ENCODE measurements at regions not wholly inside any gene's neighbourhood (a gene's known extent, or its start where the extent isn't known, plus 50 kb on each side); places are given as distances from the start of the nearest gene placed in this dataset.

DNA sequence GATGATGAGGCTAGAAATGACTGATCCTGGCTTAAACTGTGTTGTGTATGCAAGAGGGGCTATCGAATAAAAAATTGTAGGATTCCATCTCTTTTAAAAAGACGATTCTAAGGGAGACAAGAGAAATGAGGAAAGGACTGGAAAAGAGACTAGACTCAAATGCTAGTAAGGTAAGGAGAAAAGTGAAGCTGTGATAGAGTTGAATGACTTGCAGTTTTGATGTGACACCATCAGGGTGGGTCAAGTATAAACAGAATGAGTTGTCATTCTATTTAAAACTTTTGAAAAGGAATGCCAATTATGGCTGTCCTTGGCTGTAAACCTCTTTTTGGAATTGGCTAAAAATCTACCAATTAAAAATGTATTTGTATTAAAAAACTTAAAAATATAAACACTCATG, 184.5 kb upstream of the PHF14 start:
- H3K27ac Mint-ChIP-seq, result no peak overlapping the region
- H3K9me3 Mint-ChIP-seq, result no peaks in the 10 kb centered on the region
- ChIA-PET CTCF (no interaction called here), POLR2A (no interaction called here)
- no peaks in the 10 kb centered on the region for H3K36me3 Mint-ChIP-seq (ENCODE audit: low read depth)
- intact Hi-C loops (cut with micrococcal nuclease), result no loop called here
- DNase-seq, result no peak
- ATAC-seq, result no peak
- no peak overlapping the region for H3K4me3 Mint-ChIP-seq
- TF ChIP-seq, protein P1, sequence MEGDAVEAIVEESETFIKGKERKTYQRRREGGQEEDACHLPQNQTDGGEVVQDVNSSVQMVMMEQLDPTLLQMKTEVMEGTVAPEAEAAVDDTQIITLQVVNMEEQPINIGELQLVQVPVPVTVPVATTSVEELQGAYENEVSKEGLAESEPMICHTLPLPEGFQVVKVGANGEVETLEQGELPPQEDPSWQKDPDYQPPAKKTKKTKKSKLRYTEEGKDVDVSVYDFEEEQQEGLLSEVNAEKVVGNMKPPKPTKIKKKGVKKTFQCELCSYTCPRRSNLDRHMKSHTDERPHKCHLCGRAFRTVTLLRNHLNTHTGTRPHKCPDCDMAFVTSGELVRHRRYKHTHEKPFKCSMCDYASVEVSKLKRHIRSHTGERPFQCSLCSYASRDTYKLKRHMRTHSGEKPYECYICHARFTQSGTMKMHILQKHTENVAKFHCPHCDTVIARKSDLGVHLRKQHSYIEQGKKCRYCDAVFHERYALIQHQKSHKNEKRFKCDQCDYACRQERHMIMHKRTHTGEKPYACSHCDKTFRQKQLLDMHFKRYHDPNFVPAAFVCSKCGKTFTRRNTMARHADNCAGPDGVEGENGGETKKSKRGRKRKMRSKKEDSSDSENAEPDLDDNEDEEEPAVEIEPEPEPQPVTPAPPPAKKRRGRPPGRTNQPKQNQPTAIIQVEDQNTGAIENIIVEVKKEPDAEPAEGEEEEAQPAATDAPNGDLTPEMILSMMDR (IDR thresholded peaks at IDR 0.05), result no peak
- no peaks in the 10 kb centered on the region for H3K4me1 Mint-ChIP-seq (ENCODE audit: low read depth)
- H3K27me3 Mint-ChIP-seq, result no peaks in the 10 kb centered on the region

DNA sequence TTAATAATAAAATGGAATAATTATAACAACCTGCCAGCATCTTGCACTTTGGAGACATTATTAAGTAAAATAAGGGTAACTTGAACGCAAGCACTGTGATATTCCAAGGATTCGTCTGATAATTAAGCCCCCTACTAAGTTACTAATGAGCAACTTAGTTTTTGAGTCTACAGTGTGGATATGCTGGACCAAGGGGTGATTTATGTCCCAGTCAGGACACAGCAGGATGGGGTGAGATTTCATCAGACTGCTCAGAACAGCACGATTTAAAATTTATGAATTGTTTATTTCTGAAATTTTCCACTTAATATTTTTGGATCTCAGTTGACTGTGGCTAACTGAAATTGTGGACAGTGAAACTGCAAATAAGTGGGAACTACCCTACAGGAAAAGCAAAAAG, 182.8 kb upstream of the PHF14 start:
- Mint-ChIP-seq H3K9me3 (no peaks in the 10 kb centered on the region), H3K4me1 (ENCODE audit: low read depth) (no peaks in the 10 kb centered on the region), H3K36me3 (ENCODE audit: low read depth) (no peaks in the 10 kb centered on the region), H3K27ac (no peak overlapping the region), H3K27me3 (no peaks in the 10 kb centered on the region), H3K4me3 (no peak overlapping the region)
- TF ChIP-seq, protein P1 (IDR thresholded peaks at IDR 0.05), result no peak
- intact Hi-C loops (cut with micrococcal nuclease), result no loop called here
- no peak for DNase-seq
- ChIA-PET POLR2A (no interaction called here), CTCF (no interaction called here)
- no peak for ATAC-seq

DNA sequence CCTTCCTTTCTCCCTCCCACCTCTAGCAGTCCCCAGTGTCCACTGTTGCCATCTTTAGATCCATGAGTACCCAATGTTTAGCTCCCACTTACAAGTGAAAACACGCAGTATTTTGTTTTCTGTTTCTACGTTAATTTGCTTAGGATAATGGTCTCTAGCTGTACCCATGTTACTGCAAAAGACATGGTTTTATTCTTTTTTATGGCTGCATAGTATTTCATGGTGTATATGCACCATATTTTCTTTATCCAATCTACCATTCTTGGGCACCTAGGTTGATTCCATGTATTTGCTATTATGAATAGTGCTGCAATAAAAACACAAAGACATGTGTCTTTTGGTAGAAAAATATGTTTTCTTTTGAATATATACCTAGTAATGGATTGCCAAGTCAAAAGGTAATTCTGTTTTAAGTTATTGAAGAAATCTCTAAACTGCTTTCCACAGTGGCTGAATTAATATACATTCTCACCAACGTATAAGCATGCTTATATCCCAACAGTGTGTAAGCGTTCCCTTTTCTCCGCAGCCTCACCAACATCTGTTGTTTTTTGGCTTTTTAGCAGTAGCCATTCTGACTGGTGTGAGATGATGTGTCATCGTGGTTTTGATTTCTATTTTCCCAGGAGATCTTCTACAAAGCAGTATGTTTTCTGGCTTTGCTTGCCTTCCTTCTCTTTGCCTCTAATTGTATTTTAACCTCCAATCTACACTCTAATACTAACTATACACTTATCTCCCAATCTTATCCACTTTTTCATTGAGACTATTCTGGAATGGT, 179.5 kb upstream of the PHF14 start:
- H3K4me1 Mint-ChIP-seq (ENCODE audit: low read depth), result no peaks in the 10 kb centered on the region
- POLR2A ChIA-PET, result no interaction called here
- intact Hi-C loops (cut with micrococcal nuclease), result no loop called here
- TF ChIP-seq, protein P1 (IDR thresholded peaks at IDR 0.05), result no peak
- peaks cover 3% of the 10 kb centered on the region for H3K27me3 Mint-ChIP-seq
- no peak overlapping the region for H3K27ac Mint-ChIP-seq
- DNase-seq (no peak), ATAC-seq (no peak)
- H3K36me3 Mint-ChIP-seq (ENCODE audit: low read depth), result no peaks in the 10 kb centered on the region
- CTCF ChIA-PET, result interaction anchor here (1.0 kb wide), 1 partner anchor 10 kb away, joined by 3 read pairs; no protein-coding TSS in a partner anchor
- no peaks in the 10 kb centered on the region for H3K9me3 Mint-ChIP-seq
- no peak overlapping the region for H3K4me3 Mint-ChIP-seq

DNA sequence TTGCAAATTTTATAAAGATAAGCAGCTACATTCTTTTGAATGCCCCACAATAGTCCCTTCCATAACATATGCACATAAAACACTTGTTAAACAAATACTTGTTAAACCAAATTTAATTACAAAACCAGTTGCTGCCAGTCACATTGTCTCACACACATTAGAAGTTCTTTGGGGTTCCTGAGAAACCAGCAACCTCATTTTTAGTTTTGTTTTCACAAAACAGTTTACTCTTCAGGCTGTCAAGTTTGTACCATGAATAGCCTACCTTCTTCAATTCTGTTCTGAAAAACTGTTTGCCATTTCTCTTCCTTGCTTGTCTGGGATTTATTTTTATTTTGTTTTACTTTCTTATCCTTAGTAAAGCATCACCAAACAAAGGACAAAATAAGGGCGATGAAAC, 176.5 kb upstream of the PHF14 start:
- Mint-ChIP-seq H3K27ac (no peak overlapping the region), H3K4me3 (no peak overlapping the region), H3K4me1 (ENCODE audit: low read depth) (no peaks in the 10 kb centered on the region), H3K36me3 (ENCODE audit: low read depth) (no peaks in the 10 kb centered on the region), H3K9me3 (no peaks in the 10 kb centered on the region), H3K27me3 (peaks cover 3% of the 10 kb centered on the region)
- no peak for DNase-seq
- TF ChIP-seq, protein P1 (IDR thresholded peaks at IDR 0.05), result no peak
- ChIA-PET POLR2A (no interaction called here), CTCF (no interaction called here)
- intact Hi-C loops (cut with micrococcal nuclease), result no loop called here
- ATAC-seq, result no peak

DNA sequence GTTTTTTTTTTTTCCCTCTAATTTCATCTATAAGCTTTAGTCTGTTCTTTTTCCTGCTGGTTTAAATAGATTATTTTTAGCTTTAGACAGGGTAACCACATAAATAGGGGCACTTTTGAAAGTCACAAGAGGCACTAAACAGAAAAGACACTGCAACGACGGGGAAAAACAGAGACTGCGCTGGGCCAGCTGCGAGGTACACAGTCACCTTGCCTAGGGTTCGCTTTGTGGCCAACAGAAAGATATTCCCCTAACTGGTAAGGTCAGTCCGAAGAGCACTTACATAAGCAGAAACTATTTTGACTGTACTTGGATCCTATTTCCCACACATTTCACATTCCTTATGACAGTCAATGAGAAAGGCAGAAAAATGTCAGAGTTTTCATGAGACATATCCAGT, 175.6 kb upstream of the PHF14 start:
- H3K27me3 Mint-ChIP-seq, result peaks cover 3% of the 10 kb centered on the region
- H3K36me3 Mint-ChIP-seq (ENCODE audit: low read depth), result no peaks in the 10 kb centered on the region
- DNase-seq (no peak), ATAC-seq (no peak)
- TF ChIP-seq, protein P1 (IDR thresholded peaks at IDR 0.05), result no peak
- H3K27ac Mint-ChIP-seq, result no peak overlapping the region
- no peak overlapping the region for H3K4me3 Mint-ChIP-seq
- CTCF ChIA-PET, result no interaction called here
- POLR2A ChIA-PET, result no interaction called here
- H3K9me3 Mint-ChIP-seq, result no peaks in the 10 kb centered on the region
- no peaks in the 10 kb centered on the region for H3K4me1 Mint-ChIP-seq (ENCODE audit: low read depth)
- intact Hi-C loops (cut with micrococcal nuclease), result no loop called here
